Fibroblast of mammary gland (primary cell): ENCODE measurements at regions not wholly inside any gene's neighbourhood (a gene's known extent, or its start where the extent isn't known, plus 50 kb on each side); places are given as distances from the start of the nearest gene placed in this dataset.

ENCODE experiments used
- DNase-seq: peaks from one replicate; pipeline ENCODE4 v3.0.0-alpha.2; 2010; ENCODE audit warnings: low read depth
- H3K4me3 ChIP-seq: 2 replicates; pipeline ENCODE4 v1.5.1; 2011; ENCODE audit warnings: low read depth, mild to moderate bottlenecking, low read length, moderate library complexity; ENCODE audit not compliant: control insufficient read depth
- TF ChIP-seq, protein P1 (sequence below): conservative IDR thresholded peaks from 2 replicates; pipeline ENCODE4 v1.5.1; 2011; ENCODE audit warnings: low read depth, low read length, inconsistent platforms; ENCODE audit not compliant: control insufficient read depth, insufficient read depth

DNA sequence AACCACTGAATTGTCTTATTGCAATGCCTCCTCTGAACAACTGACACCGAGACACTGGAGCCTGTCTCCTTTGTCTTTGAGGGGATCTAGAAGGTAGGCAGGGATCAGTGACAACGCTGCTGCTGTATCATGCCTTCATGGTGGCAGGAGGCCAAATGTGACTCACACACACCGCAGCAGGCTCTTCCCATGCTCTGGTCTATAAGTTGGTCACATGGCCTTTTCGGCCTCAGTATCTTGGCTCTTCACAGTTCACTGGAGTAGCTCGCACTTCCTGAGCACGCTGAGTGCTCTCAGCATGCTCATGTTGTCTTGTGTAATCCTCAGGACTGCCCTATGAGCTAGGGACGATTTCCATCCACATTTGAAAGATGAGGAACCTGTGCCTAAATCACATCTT, 167.4 kb upstream of the PCSK2 start:
- no peak overlapping the region for H3K4me3 ChIP-seq
- TF ChIP-seq, protein P1, sequence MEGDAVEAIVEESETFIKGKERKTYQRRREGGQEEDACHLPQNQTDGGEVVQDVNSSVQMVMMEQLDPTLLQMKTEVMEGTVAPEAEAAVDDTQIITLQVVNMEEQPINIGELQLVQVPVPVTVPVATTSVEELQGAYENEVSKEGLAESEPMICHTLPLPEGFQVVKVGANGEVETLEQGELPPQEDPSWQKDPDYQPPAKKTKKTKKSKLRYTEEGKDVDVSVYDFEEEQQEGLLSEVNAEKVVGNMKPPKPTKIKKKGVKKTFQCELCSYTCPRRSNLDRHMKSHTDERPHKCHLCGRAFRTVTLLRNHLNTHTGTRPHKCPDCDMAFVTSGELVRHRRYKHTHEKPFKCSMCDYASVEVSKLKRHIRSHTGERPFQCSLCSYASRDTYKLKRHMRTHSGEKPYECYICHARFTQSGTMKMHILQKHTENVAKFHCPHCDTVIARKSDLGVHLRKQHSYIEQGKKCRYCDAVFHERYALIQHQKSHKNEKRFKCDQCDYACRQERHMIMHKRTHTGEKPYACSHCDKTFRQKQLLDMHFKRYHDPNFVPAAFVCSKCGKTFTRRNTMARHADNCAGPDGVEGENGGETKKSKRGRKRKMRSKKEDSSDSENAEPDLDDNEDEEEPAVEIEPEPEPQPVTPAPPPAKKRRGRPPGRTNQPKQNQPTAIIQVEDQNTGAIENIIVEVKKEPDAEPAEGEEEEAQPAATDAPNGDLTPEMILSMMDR = no peak
- DNase-seq = peak; percentile 0

- DNase-seq = no peak
- TF ChIP-seq, protein P1 = no peak
- H3K4me3 ChIP-seq = no peak overlapping the region
Observed at GRCh38 chr20:17061715-17062114, 165.1 kb upstream of the PCSK2 start.

DNA sequence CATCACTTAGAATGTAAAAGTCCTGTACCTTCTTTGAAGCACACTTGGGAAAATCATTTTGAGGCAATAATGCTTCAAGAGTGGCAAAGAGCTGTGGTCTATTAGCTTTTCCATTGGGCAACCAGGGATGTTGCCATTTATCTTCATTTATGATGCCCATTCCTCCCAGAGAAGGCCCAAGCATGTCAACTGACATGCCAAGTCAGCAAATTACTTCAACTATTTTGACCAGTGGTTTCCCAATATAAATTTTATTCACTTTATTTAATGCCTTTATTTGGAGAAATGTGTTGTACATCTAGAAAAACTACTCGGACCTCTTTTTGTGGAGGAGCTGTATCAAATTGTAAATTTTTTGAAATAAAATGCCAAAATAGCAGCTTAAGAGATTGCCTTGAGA, 164.1 kb upstream of the PCSK2 start:
- TF ChIP-seq, protein P1 = no peak
- H3K4me3 ChIP-seq = no peak overlapping the region
- DNase-seq = no peak

DNA sequence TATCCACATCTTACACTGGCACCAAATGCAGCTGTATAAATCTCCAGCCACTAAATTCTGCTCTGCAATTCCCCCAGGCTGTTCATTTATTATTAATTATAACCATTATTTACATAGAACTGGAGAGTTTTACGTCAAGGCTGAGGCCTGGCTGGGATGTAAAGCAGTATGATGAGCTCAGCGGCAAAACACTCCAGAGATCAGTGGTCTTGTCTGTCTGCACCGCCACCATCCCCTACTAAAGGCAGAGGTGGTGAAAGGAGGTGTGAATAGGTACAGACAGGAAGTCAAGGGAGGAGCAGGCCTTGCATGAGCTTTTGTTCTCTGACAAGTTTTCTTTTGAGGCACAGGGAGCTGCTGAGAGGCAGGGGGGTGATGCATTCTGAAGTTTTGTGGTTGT, 159.9 kb upstream of the PCSK2 start:
- DNase-seq = no peak
- no peak overlapping the region for H3K4me3 ChIP-seq
- TF ChIP-seq, protein P1 = no peak

DNA sequence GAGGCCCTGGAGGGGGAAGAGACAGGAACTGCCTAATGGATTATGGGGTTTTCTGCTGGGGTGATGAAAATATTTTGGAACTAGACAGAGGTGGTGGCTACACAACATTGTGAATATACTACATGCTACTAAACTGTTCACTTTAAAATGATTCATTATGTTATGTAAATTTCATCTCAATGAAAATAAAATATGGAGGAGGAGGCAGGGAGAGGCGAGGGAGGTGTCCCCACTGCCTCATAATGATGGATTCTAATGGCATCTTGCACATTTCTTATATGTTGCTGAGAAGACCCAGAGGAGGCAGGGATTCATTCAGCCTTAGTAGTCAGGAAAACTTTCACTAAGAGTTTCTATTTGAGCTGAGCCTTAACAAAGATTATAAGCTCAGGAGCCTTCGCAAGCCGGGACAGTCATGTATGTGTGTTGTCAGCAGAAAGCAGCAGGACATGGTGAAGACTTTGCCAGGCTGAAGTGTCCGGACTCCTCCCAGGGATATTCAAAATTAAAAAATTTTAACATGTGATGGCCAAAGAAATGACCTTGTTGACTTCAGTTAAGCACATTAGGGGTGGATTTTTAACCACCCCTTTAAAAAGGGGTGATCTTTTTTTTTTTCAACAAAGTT, 158.6 kb upstream of the PCSK2 start:
- no peak overlapping the region for H3K4me3 ChIP-seq
- no peak for DNase-seq
- TF ChIP-seq, protein P1 = no peak

- TF ChIP-seq, protein P1 = no peak
- H3K4me3 ChIP-seq = no peak overlapping the region
- DNase-seq = no peak
Observed at GRCh38 chr20:17077030-17077429, 149.8 kb upstream of the PCSK2 start.

GRCh38 chr20:17083738-17084137, 143.1 kb upstream of the PCSK2 start:
- H3K4me3 ChIP-seq = no peak overlapping the region
- no peak for DNase-seq
- TF ChIP-seq, protein P1 = no peak
